GM12865 (cell line): ENCODE measurements at regions not wholly inside any gene's neighbourhood (a gene's known extent, or its start where the extent isn't known, plus 50 kb on each side); places are given as distances from the start of the nearest gene placed in this dataset.
"Not testable (repeated sequence)": the region's sequence is repeated elsewhere in the genome, so short reads cannot be mapped to it uniquely, and the experiment has no call there.

Experiments
- DNase-seq: peaks from one replicate; pipeline ENCODE4 v3.0.0; 2010; ENCODE audit warnings: low read depth
- H3K4me3 ChIP-seq: 2 replicates; pipeline ENCODE4 v1.5.1; 2011; ENCODE audit warnings: mild to moderate bottlenecking, low read depth, low read length, control low read depth
- TF ChIP-seq, protein P1 (sequence below): IDR thresholded peaks from 2 replicates; pipeline ENCODE4 v1.5.1; 2011; ENCODE audit warnings: low read length, control low read depth, low read depth, inconsistent platforms; ENCODE audit not compliant: insufficient read depth; ENCODE audit errors: missing control alignments

DNA sequence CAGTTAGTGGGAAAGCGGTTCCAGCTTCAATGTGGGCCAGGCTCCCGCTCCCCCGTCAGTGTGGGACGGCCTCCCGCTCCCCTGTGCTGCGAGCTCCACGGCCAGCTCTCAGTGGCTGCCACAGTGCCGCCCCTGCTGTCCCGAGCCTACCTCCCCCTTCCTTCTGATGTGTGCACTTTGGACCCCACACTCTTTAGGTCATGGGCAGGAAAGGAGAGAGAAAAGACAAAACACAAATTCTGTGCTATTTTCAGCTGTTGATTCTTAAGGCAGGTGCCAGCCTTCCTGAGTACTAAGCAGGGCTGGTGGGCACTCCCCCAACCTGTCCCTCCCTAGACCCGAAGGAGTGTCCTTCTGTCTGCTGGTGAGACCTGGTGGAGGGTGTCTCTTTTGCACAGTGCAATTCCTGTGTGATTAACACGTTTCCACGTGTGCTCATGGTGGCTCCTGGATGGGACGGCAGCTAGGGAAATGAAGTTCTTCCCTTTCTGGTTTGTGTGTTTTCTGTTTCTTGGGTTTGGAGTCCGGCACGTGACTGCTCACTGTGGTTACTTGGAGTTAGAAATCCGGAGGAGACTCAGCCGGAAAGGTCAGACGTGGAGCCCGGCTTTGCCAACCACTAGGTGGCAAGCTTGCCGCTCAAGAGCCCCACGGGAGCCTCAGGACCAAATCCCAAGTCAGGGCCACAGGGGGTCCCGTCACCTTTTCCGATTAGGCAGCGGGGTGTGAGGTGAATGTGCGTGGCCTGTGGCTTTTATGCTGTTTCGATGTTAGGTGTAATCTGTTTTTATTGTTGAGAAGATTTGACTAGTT is 130.3 kb downstream of the LAT start:
- TF ChIP-seq, protein P1, sequence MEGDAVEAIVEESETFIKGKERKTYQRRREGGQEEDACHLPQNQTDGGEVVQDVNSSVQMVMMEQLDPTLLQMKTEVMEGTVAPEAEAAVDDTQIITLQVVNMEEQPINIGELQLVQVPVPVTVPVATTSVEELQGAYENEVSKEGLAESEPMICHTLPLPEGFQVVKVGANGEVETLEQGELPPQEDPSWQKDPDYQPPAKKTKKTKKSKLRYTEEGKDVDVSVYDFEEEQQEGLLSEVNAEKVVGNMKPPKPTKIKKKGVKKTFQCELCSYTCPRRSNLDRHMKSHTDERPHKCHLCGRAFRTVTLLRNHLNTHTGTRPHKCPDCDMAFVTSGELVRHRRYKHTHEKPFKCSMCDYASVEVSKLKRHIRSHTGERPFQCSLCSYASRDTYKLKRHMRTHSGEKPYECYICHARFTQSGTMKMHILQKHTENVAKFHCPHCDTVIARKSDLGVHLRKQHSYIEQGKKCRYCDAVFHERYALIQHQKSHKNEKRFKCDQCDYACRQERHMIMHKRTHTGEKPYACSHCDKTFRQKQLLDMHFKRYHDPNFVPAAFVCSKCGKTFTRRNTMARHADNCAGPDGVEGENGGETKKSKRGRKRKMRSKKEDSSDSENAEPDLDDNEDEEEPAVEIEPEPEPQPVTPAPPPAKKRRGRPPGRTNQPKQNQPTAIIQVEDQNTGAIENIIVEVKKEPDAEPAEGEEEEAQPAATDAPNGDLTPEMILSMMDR, result peak; percentile 54
- DNase-seq, result peak; percentile 14
- H3K4me3 ChIP-seq, result not testable (repeated sequence)

DNA sequence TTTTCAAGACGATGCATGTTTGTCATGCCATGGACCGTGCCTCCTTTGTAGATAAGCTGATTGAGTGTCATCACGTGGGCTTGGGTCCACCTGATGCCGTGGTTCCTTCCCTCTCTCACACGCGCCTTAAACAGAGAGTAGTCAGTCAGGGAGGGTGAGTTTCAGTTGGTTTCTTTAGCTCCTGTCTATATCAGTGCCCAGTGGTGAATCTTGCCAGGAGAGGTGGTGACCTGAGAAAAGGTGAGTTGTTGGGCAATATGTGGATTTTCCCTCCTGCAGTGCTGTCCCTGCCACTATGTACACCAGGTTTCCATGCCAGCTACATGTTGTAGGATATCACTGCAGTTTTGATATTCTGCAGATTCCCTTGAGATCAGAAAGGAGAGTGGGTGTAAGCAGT is 129.7 kb downstream of the LAT start:
- DNase-seq, result no peak
- TF ChIP-seq, protein P1, result no peak
- H3K4me3 ChIP-seq, result no peak overlapping the region

DNA sequence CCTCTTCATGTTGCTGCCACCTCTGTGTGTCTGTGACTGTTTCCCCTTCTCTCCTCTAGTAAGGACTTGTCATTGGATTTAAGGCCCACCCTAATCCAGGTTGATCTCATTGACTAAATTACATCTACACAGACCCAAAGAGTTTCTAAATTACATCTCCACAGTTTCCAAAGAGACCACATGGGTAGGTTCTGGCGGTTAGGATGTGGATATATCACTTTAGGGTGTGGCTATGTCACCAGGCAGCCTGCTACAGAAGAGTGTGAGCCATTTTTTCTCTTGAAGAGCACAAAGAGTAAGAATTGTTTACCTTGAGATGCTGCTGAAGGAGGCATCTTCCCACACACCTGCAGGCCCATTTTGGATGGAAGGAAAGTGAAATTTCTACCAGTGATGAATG is 128.6 kb downstream of the LAT start:
- H3K4me3 ChIP-seq, DNase-seq: not testable (repeated sequence)

GRCh38 chr16:29112755-29113347 is 128.0 kb downstream of the LAT start:
- no peak overlapping the region for H3K4me3 ChIP-seq
- no peak for DNase-seq
- TF ChIP-seq, protein P1, result no peak

- not testable (repeated sequence) for H3K4me3 ChIP-seq, DNase-seq
Measured at GRCh38 chr16:29111901-29112680, 127.2 kb downstream of the LAT start.

- no peak for DNase-seq
- no peak overlapping the region for H3K4me3 ChIP-seq
- TF ChIP-seq, protein P1, result no peak
Measured at GRCh38 chr16:29111421-29111820, 126.6 kb downstream of the LAT start.

DNA sequence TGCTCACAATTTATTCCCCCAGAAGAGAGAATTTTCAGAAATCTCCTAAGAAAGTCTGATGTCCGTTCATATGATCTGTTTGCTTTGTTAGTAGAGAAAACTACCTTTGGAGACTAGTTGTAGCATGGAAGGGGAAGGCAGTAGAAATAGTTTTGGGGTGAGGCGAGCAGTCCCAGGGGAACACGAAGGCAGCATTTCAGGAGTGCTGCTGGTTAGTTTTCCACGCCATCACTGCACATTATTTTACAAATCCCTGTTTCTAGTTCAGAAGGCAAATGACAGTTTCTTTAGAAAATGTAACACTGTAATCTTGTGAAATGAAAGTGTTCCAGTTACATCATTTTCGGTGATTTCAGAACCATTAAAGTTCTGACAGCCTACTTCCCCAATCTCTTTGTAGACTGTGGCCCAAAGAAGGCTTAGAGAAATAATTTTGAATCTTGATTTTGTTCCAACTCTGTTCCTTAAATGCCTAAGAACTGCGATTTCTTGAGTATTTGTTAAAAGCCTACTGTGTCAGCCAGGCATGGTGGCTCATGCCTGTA is 123.8 kb downstream of the LAT start:
- DNase-seq, H3K4me3 ChIP-seq: not testable (repeated sequence)

DNA sequence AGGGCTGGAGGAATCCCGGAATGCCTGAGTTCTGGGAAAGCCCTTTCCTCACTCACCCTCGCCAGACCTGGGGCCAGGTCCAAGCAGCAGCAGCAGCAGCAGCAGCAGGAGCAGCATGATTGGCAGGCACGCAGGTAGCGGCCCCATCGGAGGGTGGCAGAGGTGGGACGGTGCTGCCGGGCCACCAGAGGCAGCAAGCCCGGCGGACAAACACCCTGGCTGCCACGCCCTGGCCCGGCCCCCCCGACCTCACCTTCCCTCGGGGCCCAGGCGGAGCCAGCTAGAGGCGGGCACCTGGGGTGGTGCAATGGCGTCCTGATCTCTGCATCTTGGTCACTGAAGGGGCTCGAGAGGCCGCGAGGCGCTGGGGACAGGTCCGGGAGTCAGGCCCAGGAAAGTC is 122.4 kb downstream of the LAT start:
- TF ChIP-seq, protein P1, result no peak
- no peak for DNase-seq
- no peak overlapping the region for H3K4me3 ChIP-seq

DNA sequence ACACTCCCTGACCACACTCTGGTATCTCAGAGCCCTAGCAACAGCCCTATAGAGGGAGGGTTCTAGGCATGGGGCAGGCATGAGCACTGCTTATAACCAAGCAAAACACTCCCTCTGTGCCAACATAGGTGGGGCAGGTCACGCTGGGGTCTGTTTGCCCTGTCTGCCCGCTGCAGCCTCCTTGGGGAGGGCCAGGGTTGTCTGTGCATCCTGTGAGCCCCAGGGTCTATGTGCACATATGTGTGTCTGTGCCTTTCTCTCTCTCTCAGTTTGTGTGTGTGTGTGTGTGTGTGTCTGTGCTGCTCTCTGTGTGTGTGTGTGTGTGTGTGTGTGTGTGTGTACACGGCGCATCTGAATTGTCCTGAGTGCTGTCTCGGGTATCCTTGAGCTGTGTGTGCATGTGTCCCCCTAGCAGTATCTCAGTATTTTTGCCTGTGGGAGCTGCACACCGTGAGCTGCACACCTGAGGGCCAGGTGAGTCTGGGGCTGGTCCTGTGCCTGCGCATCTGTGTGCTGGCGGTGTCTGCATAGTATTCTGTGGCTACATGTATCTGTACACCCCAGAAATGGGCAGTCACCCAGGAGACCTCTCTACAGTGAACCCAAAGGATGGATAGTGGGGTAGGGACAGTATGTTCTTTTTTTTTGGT is 121.5 kb downstream of the LAT start:
- not testable (repeated sequence) for DNase-seq, H3K4me3 ChIP-seq

DNA sequence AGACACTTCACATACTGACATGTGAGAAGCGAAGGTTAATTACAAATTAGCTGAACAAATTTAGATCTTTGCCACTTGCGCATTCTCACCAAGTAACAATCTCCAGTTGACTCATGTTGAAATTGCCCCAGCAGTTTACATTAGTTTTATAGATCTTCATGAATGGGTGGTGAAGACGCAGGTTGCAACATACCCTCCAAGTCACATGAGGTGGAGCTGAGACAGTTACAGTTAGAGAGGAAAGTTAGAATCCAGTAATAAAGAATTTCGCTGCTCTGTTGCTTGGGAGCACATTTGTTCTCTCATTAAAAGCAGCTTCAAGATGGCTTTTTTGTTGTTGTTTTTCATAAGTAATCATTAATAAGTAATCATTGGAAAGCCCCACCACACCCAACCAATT is 119.7 kb downstream of the LAT start:
- H3K4me3 ChIP-seq, DNase-seq: not testable (repeated sequence)

DNA sequence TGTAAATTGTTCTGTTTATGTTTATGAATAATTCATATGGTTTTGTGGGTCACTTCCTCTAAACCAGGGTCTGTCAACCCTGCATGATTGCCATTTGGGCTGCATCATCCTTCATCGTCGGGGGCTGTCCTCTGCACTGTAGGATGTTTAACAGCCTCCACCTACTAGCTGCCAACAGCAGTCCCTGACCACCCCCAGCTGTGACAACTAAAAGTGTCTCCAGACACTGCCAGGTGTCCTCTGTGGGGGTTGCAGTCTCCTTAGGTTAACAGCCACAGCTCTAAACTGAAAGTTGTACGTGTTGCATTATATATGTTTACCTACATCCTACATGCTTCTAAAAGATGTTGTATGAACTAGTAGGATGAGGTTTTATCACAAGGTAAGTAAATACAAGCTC is 113.1 kb downstream of the LAT start:
- DNase-seq, H3K4me3 ChIP-seq: not testable (repeated sequence)
